Keratinocyte (primary cell): ENCODE measurements at regions not wholly inside any gene's neighbourhood (a gene's known extent, or its start where the extent isn't known, plus 50 kb on each side); places are given as distances from the start of the nearest gene placed in this dataset.

Experiments
- DNase-seq: peaks from one replicate; pipeline ENCODE4 v3.0.0-alpha.2; 2011; ENCODE audit warnings: low read depth, missing footprints, low spot score
- FAIRE-seq: peaks from 2 replicates; lab custom pipeline; 2011; peaks lifted over from hg19 to GRCh38; lab: Jason Lieb, UNC
- H2AFZ ChIP-seq: 2 replicates; pipeline ENCODE4 v1.6.0; 2012; ENCODE audit warnings: low read length, control low read depth, inconsistent platforms; ENCODE audit not compliant: control insufficient read depth
- H3K27ac ChIP-seq: 2 replicates; pipeline ENCODE4 v1.5.1; 2011; ENCODE audit warnings: low read length; ENCODE audit not compliant: control insufficient read depth, insufficient read depth
- H3K27me3 ChIP-seq: 3 replicates; pipeline ENCODE4 v1.6.0; 2011; ENCODE audit warnings: low read length; ENCODE audit not compliant: control insufficient read depth, insufficient read depth; ENCODE audit errors: extremely low read depth
- H3K36me3 ChIP-seq, 2 experiments: 2 replicates in 1 of 2; 3 replicates in 1 of 2; pipeline ENCODE4 v1.5.1; 2011; ENCODE audit warnings: low read length in 2 of 2, mild to moderate bottlenecking in 1 of 2; ENCODE audit not compliant: control insufficient read depth in 2 of 2, insufficient read depth in 2 of 2; ENCODE audit errors: extremely low read depth in 1 of 2
- H3K4me1 ChIP-seq: 3 replicates; pipeline ENCODE4 v1.5.1; 2011; ENCODE audit warnings: low read length; ENCODE audit not compliant: control insufficient read depth, insufficient read depth; ENCODE audit errors: extremely low read depth
- H3K4me2 ChIP-seq: 3 replicates; pipeline ENCODE4 v1.6.0; 2011; ENCODE audit warnings: low read depth, low read length; ENCODE audit not compliant: control insufficient read depth, insufficient read depth; ENCODE audit errors: extremely low read depth
- H3K4me3 ChIP-seq, 3 experiments: fragments of 200-600 bp in 1 of 3; sonication (generic) in 1 of 3; 2 replicates in 2 of 3; 3 replicates in 1 of 3; pipeline ENCODE4 v1.5.1; 2011 to 2016; ENCODE audit warnings: low read length in 3 of 3, mild to moderate bottlenecking in 3 of 3, control low read depth in 2 of 3, inconsistent platforms in 1 of 3, low read depth in 1 of 3, mixed read lengths in 1 of 3, mixed run types in 1 of 3, moderate library complexity in 1 of 3; ENCODE audit not compliant: control insufficient read depth in 2 of 3, insufficient read depth in 2 of 3; ENCODE audit errors: extremely low read depth in 1 of 3
- H3K79me2 ChIP-seq: 2 replicates; pipeline ENCODE4 v1.6.0; 2012; ENCODE audit warnings: low read length; ENCODE audit not compliant: control insufficient read depth, insufficient read depth
- H3K9ac ChIP-seq: 3 replicates; pipeline ENCODE4 v1.6.0; 2011; ENCODE audit warnings: low read length; ENCODE audit not compliant: control insufficient read depth, insufficient read depth; ENCODE audit errors: extremely low read depth
- H3K9me1 ChIP-seq: 3 replicates; pipeline ENCODE4 v1.6.0; 2011; ENCODE audit warnings: low read length; ENCODE audit not compliant: control insufficient read depth, insufficient read depth; ENCODE audit errors: extremely low read depth
- H3K9me3 ChIP-seq: 2 replicates; pipeline ENCODE4 v1.5.1; 2012; ENCODE audit warnings: low read depth, low read length; ENCODE audit not compliant: control insufficient read depth
- H4K20me1 ChIP-seq: 3 replicates; pipeline ENCODE4 v1.6.0; 2011; ENCODE audit warnings: low read length; ENCODE audit not compliant: control insufficient read depth, insufficient read depth; ENCODE audit errors: extremely low read depth
- CTCF ChIP-seq, 3 experiments: IDR thresholded peaks in 1 of 3; conservative IDR thresholded peaks in 1 of 3; optimal IDR thresholded peaks in 1 of 3; 2 replicates in 2 of 3; 3 replicates in 1 of 3; pipeline versions ENCODE3 to v1.5.1; 2011; ENCODE audit warnings: low read length in 3 of 3, mild to moderate bottlenecking in 3 of 3, moderate library complexity in 2 of 3, control low read depth in 1 of 3, inconsistent platforms in 1 of 3; ENCODE audit not compliant: insufficient read depth in 2 of 3; ENCODE audit errors: extremely low read depth in 1 of 3
- EZH2 ChIP-seq: IDR thresholded peaks from one replicate; pipeline ENCODE4 v1.6.1; 2012; ENCODE audit warnings: inconsistent platforms, mild to moderate bottlenecking, low read length, moderate library complexity
- dilution Hi-C: fragments of 300-500 bp; cut with MboI; formaldehyde crosslinking; loops from one replicate; pipeline ENCODE4 v1.7.0; 2020; ENCODE audit warnings: low sequenced_read_pairs; ENCODE audit not compliant: extremely low pct_ligation_motif_present

- DNase-seq: no peak
- Histone ChIP-seq H3K9me1 (no peaks in the 10 kb centered on the region), H3K4me3 (no peak overlapping the region), H3K79me2 (no peaks in the 10 kb centered on the region), H3K4me2 (no peak overlapping the region), H3K4me1 (peaks cover 11% of the 10 kb centered on the region), H3K36me3 (no peaks in the 10 kb centered on the region), H4K20me1 (no peaks in the 10 kb centered on the region), H3K9me3 (no peaks in the 10 kb centered on the region), H3K27me3 (no peaks in the 10 kb centered on the region), H3K27ac (no peak overlapping the region), H2AFZ (no peak overlapping the region), H3K9ac (no peak overlapping the region)
- no peak for TF ChIP-seq EZH2
- no peak for TF ChIP-seq CTCF (optimal IDR thresholded peaks at IDR 0.05 in 1 of 3, IDR thresholded peaks at IDR 0.05 in 1 of 3, conservative IDR thresholded peaks at IDR 0.05 in 1 of 3; ENCODE audit: extremely low read depth in 1 of 3, insufficient read depth in 2 of 3, low read length in 3 of 3)
- FAIRE-seq: no peak
- dilution Hi-C loops: no loop called here
Observed at GRCh38 chr12:77243345-77243744, 178.0 kb upstream of the E2F7 start.

- Histone ChIP-seq H3K27ac (peak overlapping the region; percentile 86), H3K9me1 (no peaks in the 10 kb centered on the region), H3K36me3 (no peaks in the 10 kb centered on the region), H3K4me1 (peaks cover 11% of the 10 kb centered on the region), H3K4me2 (peak overlapping the region; percentile 80), H3K79me2 (no peaks in the 10 kb centered on the region), H4K20me1 (no peaks in the 10 kb centered on the region), H3K9me3 (no peaks in the 10 kb centered on the region), H3K4me3 (peak overlapping the region in 1 of 3 experiments; percentile 48), H3K27me3 (no peaks in the 10 kb centered on the region), H2AFZ (peak overlapping the region; percentile 75), H3K9ac (peak overlapping the region; percentile 53)
- FAIRE-seq (peak; percentile 92), DNase-seq (peak; percentile 42)
- TF ChIP-seq EZH2: no peak
- TF ChIP-seq CTCF (optimal IDR thresholded peaks at IDR 0.05 in 1 of 3, IDR thresholded peaks at IDR 0.05 in 1 of 3, conservative IDR thresholded peaks at IDR 0.05 in 1 of 3; ENCODE audit: extremely low read depth in 1 of 3, insufficient read depth in 2 of 3, low read length in 3 of 3): peak in 1 of 3 experiments; percentile 21
- dilution Hi-C loops: no loop called here
Observed at GRCh38 chr12:77239617-77240016, 174.2 kb upstream of the E2F7 start.
